ENCODE measurements at regions not wholly inside any gene's neighbourhood (a gene's known extent, or its start where the extent isn't known, plus 50 kb on each side); places are given as distances from the start of the nearest gene placed in this dataset.

GRCh38 chr6:19463925-19464324 lies 373.2 kb upstream of the ID4 start:
- H2BK120ac ChIP-seq (replicated peaks; ENCODE audit: low read depth, low read length) = no peak overlapping the region
- H3K27me3 ChIP-seq (replicated peaks in 1 of 4; ENCODE audit: control insufficient read depth in 3 of 4, extremely low read depth in 1 of 4, insufficient read depth in 3 of 4, low read length in 3 of 4) = no peaks in the 10 kb centered on the region
- no peak overlapping the region for H4K91ac ChIP-seq (replicated peaks; ENCODE audit: insufficient read length, low read length)
- H2AFZ ChIP-seq (ENCODE audit: low read length) = no peak overlapping the region
- no peak overlapping the region for H4K8ac ChIP-seq (ENCODE audit: extremely low read depth, insufficient read depth, low read length)
- no peaks in the 10 kb centered on the region for H3K4me1 ChIP-seq (replicated peaks in 1 of 4; ENCODE audit: control insufficient read depth in 3 of 4, insufficient read depth in 4 of 4, low read length in 3 of 4)
- H4K5ac ChIP-seq (ENCODE audit: insufficient read length, low read depth, low read length) = no peak overlapping the region
- H3K9ac ChIP-seq (replicated peaks in 1 of 4; ENCODE audit: extremely low read depth in 1 of 4, low read depth in 3 of 4, low read length in 3 of 4) = no peak overlapping the region
- H2BK15ac ChIP-seq (ENCODE audit: low read length) = no peak overlapping the region
- DNase-seq (ENCODE audit: low read depth in 1 of 2, low spot score in 2 of 2) (no peak), FAIRE-seq (no peak)
- H3K14ac ChIP-seq (ENCODE audit: insufficient read length) = no peak overlapping the region
- H2BK5ac ChIP-seq (ENCODE audit: low read depth, low read length) = no peak overlapping the region
- H3K4me2 ChIP-seq (ENCODE audit: insufficient read depth in 1 of 2, low read depth in 2 of 2, low read length in 2 of 2) = no peak overlapping the region
- no peak overlapping the region for H2AK5ac ChIP-seq (ENCODE audit: low read depth, low read length)
- no peak overlapping the region for H3K23ac ChIP-seq (ENCODE audit: insufficient read length)
- no peak overlapping the region for H2BK20ac ChIP-seq (ENCODE audit: low read length)
- H4K20me1 ChIP-seq (replicated peaks in 1 of 2; ENCODE audit: control insufficient read depth in 1 of 2, insufficient read depth in 2 of 2, low read length in 2 of 2) = no peaks in the 10 kb centered on the region
- no peaks in the 10 kb centered on the region for H3K79me1 ChIP-seq (ENCODE audit: low read depth, low read length)
- H3K27ac ChIP-seq (ENCODE audit: low read depth, low read length) = no peak overlapping the region
- no peaks in the 10 kb centered on the region for H3K79me2 ChIP-seq (ENCODE audit: control insufficient read depth in 1 of 2, insufficient read depth in 2 of 2, low read length in 2 of 2)
- H3K56ac ChIP-seq (replicated peaks; ENCODE audit: insufficient read length, low read depth, low read length) = no peak overlapping the region
- no peaks in the 10 kb centered on the region for H3K9me3 ChIP-seq (ENCODE audit: insufficient read depth in 2 of 2, low read depth in 1 of 2, low read length in 1 of 2)
- ChIA-PET CTCF (ENCODE audit: partially characterized antibody) (interaction anchor here (1.8 kb wide), 1 partner anchor 439 kb away, joined by 8 read pairs; no protein-coding TSS in a partner anchor), POLR2A (ENCODE audit: partially characterized antibody) (no interaction called here)
- H3K4me3 ChIP-seq (ENCODE audit: extremely low read depth in 1 of 4, insufficient read depth in 2 of 4, low read depth in 3 of 4, low read length in 4 of 4) = no peak overlapping the region
- no peak overlapping the region for H3K18ac ChIP-seq (ENCODE audit: extremely low read depth, low read length)
- H2BK12ac ChIP-seq (ENCODE audit: low read depth, low read length) = no peak overlapping the region
- H3K23me2 ChIP-seq (ENCODE audit: low read depth, low read length) = no peaks in the 10 kb centered on the region
- WGBS, 2 experiments (ENCODE audit: extremely low coverage in 1 of 2, insufficient coverage in 1 of 2, insufficient read length in 1 of 2, insufficient replicate concordance in 2 of 2, low coverage in 1 of 2, low lambda C conversion rate in 2 of 2, missing lambda C conversion rate in 1 of 2) = 94% methylated on average over 5 of the region's 5 CpGs; no CpG with 5 or more reads in 1 of the 2 experiments
- H3K4ac ChIP-seq (replicated peaks; ENCODE audit: insufficient read length, low read depth, low read length) = no peak overlapping the region
- H3K36me3 ChIP-seq (ENCODE audit: control insufficient read depth in 2 of 4, insufficient read depth in 4 of 4, low read length in 3 of 4) = no peaks in the 10 kb centered on the region
- TF ChIP-seq HDAC6 (IDR thresholded peaks at IDR 0.05; ENCODE audit: low read depth, low read length) (no peak), YY1 (IDR thresholded peaks at IDR 0.05; ENCODE audit: low read depth, low read length) (no peak), E2F6 (IDR thresholded peaks at IDR 0.05) (no peak), NRF1 (IDR thresholded peaks at IDR 0.05; ENCODE audit: low read depth, low read length) (no peak), SP1 (IDR thresholded peaks at IDR 0.05; ENCODE audit: low read depth, low read length) (no peak), EP300 (IDR thresholded peaks at IDR 0.05; ENCODE audit: borderline replicate concordance in 1 of 2, low read depth in 2 of 2, low read length in 2 of 2) (no peak), BCL11A (IDR thresholded peaks at IDR 0.05; ENCODE audit: low read depth in 2 of 2, low read length in 2 of 2) (no peak), KDM5A (IDR thresholded peaks at IDR 0.05; ENCODE audit: low read length) (no peak), KDM1A (IDR thresholded peaks at IDR 0.05; ENCODE audit: borderline replicate concordance, low read length) (no peak), SIRT6 (IDR thresholded peaks at IDR 0.05; ENCODE audit: low read length) (no peak)

Measured in H1 (cell line).